ENCODE measurements at regions not wholly inside any gene's neighbourhood (a gene's known extent, or its start where the extent isn't known, plus 50 kb on each side); places are given as distances from the start of the nearest gene placed in this dataset.

DNA sequence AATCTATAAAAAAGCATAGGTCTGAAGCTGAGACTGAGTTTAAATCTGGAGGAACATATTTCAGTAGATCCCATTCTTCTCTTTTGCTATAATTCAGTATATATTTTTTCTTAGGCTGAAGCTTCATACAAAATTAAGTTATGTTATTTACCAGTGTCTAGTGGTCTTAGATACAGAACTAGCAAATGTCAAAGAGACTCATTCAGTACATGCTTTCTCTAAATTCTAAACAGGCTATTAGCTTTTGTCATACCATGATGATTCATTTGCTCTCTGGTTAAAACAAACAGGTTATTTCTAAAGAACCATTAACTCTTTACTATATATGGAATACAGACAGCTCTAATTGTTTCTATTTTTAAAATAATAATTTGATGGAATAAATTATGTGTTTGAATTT, 1170.2 kb upstream of the PRMT6 start:
- TF ChIP-seq, protein P1, sequence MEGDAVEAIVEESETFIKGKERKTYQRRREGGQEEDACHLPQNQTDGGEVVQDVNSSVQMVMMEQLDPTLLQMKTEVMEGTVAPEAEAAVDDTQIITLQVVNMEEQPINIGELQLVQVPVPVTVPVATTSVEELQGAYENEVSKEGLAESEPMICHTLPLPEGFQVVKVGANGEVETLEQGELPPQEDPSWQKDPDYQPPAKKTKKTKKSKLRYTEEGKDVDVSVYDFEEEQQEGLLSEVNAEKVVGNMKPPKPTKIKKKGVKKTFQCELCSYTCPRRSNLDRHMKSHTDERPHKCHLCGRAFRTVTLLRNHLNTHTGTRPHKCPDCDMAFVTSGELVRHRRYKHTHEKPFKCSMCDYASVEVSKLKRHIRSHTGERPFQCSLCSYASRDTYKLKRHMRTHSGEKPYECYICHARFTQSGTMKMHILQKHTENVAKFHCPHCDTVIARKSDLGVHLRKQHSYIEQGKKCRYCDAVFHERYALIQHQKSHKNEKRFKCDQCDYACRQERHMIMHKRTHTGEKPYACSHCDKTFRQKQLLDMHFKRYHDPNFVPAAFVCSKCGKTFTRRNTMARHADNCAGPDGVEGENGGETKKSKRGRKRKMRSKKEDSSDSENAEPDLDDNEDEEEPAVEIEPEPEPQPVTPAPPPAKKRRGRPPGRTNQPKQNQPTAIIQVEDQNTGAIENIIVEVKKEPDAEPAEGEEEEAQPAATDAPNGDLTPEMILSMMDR (IDR thresholded peaks at IDR 0.05) = no peak
- TF ChIP-seq POLR2A (IDR thresholded peaks at IDR 0.05) = no peak
